H1 (cell line): ENCODE measurements at regions not wholly inside any gene's neighbourhood (a gene's known extent, or its start where the extent isn't known, plus 50 kb on each side); places are given as distances from the start of the nearest gene placed in this dataset.

Source experiments
- CTCF ChIA-PET: fragments of 300-600 bp; sonication (Branson Sonifier 250); formaldehyde crosslinking; loops from one replicate; lab custom pipeline; 2021; ENCODE audit not compliant: partially characterized antibody; lab: Charles Lee
- POLR2A ChIA-PET: fragments of 300-600 bp; sonication (Branson Sonifier 250); formaldehyde crosslinking; loops from one replicate; lab custom pipeline; 2021; ENCODE audit warnings: inconsistent platforms; ENCODE audit not compliant: partially characterized antibody; lab: Charles Lee
- DNase-seq, 2 experiments: peaks; one replicate each; pipeline versions ENCODE4 v3.0.0 to v3.0.0-alpha.2; 2010 to 2022; ENCODE audit warnings: low spot score in 2 of 2, low read depth in 1 of 2, mixed read lengths in 1 of 2
- FAIRE-seq: peaks from 2 replicates; lab custom pipeline; 2011; peaks lifted over from hg19 to GRCh38; lab: Jason Lieb, UNC
- H2AFZ ChIP-seq: 2 replicates; pipeline ENCODE4 v1.8.1; 2012; ENCODE audit warnings: low read length, inconsistent platforms
- H2AK5ac ChIP-seq: 2 replicates; pipeline ENCODE4 v1.6.1; 2013; ENCODE audit warnings: low read depth, low read length
- H2BK120ac ChIP-seq: replicated peaks from 2 replicates; pipeline ENCODE3; 2013; ENCODE audit warnings: low read depth, low read length, inconsistent platforms
- H2BK12ac ChIP-seq: 2 replicates; pipeline ENCODE4 v1.6.1; 2013; ENCODE audit warnings: low read depth, low read length
- H2BK15ac ChIP-seq: 2 replicates; pipeline ENCODE4 v1.6.1; 2013; ENCODE audit warnings: low read length
- H2BK20ac ChIP-seq: 2 replicates; pipeline ENCODE4 v1.6.1; 2013; ENCODE audit warnings: low read length
- H2BK5ac ChIP-seq: 2 replicates; pipeline ENCODE4 v1.6.1; 2013; ENCODE audit warnings: low read depth, low read length
- H3K14ac ChIP-seq: 2 replicates; pipeline ENCODE4 v1.6.1; 2013; ENCODE audit warnings: inconsistent platforms; ENCODE audit not compliant: insufficient read length
- H3K18ac ChIP-seq: 2 replicates; pipeline ENCODE4 v1.6.1; 2013; ENCODE audit warnings: low read length; ENCODE audit errors: extremely low read depth
- H3K23ac ChIP-seq: 2 replicates; pipeline ENCODE4 v1.6.1; 2013; ENCODE audit warnings: inconsistent platforms; ENCODE audit not compliant: insufficient read length
- H3K23me2 ChIP-seq: 2 replicates; pipeline ENCODE4 v1.6.1; 2013; ENCODE audit warnings: low read depth, low read length
- H3K27ac ChIP-seq: 2 replicates; pipeline ENCODE4 v1.6.1; 2011; ENCODE audit warnings: low read depth, low read length, inconsistent platforms
- H3K27me3 ChIP-seq, 4 experiments: replicated peaks in 1 of 4; 1 replicate in 1 of 4; 2 replicates in 3 of 4; pipeline versions ENCODE4 v1.6.1 to v1.8.1; 2011 to 2013; ENCODE audit warnings: low read length in 3 of 4, mild to moderate bottlenecking in 3 of 4, inconsistent platforms in 2 of 4, mixed read lengths in 2 of 4, moderate library complexity in 1 of 4; ENCODE audit not compliant: control insufficient read depth in 3 of 4, insufficient read depth in 3 of 4; ENCODE audit errors: extremely low read depth in 1 of 4
- H3K36me3 ChIP-seq, 4 experiments: 2 replicates each; pipeline versions ENCODE4 v1.6.1 to v1.8.1; 2011 to 2013; ENCODE audit warnings: mild to moderate bottlenecking in 4 of 4, low read length in 3 of 4, moderate library complexity in 2 of 4, control low read depth in 1 of 4, inconsistent platforms in 1 of 4; ENCODE audit not compliant: insufficient read depth in 4 of 4, control insufficient read depth in 2 of 4
- H3K4ac ChIP-seq: replicated peaks from 2 replicates; pipeline ENCODE3; 2013; ENCODE audit warnings: low read length, low read depth, mixed read lengths, inconsistent platforms; ENCODE audit not compliant: insufficient read length
- H3K4me1 ChIP-seq, 4 experiments: replicated peaks in 1 of 4; 1 replicate in 1 of 4; 2 replicates in 3 of 4; pipeline versions ENCODE4 v1.6.1 to v1.8.1; 2011 to 2013; ENCODE audit warnings: low read length in 3 of 4, inconsistent platforms in 2 of 4, mixed read lengths in 1 of 4; ENCODE audit not compliant: insufficient read depth in 4 of 4, control insufficient read depth in 3 of 4
- H3K4me2 ChIP-seq, 2 experiments: 2 replicates each; pipeline versions ENCODE4 v1.6.1 to v1.8.1; 2011 to 2013; ENCODE audit warnings: low read depth in 2 of 2, low read length in 2 of 2, control low read depth in 1 of 2, inconsistent platforms in 1 of 2, mild to moderate bottlenecking in 1 of 2; ENCODE audit not compliant: insufficient read depth in 1 of 2
- H3K4me3 ChIP-seq, 4 experiments: fragments of 200-600, 300-600 bp in 1 of 4; sonication (generic), shearing (Covaris generic), sonication (Bioruptor Twin) in 1 of 4; 2 replicates each; pipeline versions ENCODE4 v1.5.1 to v1.8.1; 2011 to 2016; ENCODE audit warnings: low read length in 4 of 4, low read depth in 3 of 4, control low read depth in 2 of 4, inconsistent platforms in 2 of 4, mild to moderate bottlenecking in 2 of 4, mixed read lengths in 1 of 4, moderate library complexity in 1 of 4; ENCODE audit not compliant: insufficient read depth in 2 of 4; ENCODE audit errors: extremely low read depth in 1 of 4
- H3K56ac ChIP-seq: replicated peaks from 2 replicates; pipeline ENCODE3; 2013; ENCODE audit warnings: low read depth, mild to moderate bottlenecking, mixed read lengths, low read length, inconsistent platforms; ENCODE audit not compliant: insufficient read length
- H3K79me1 ChIP-seq: 2 replicates; pipeline ENCODE4 v1.6.1; 2013; ENCODE audit warnings: low read depth, low read length, control low read depth
- H3K79me2 ChIP-seq, 2 experiments: 2 replicates each; pipeline versions ENCODE4 v1.6.1 to v1.8.1; 2012 to 2013; ENCODE audit warnings: low read length in 2 of 2, mild to moderate bottlenecking in 2 of 2, inconsistent platforms in 1 of 2; ENCODE audit not compliant: insufficient read depth in 2 of 2, control insufficient read depth in 1 of 2
- H3K9ac ChIP-seq, 4 experiments: replicated peaks in 1 of 4; 1 replicate in 1 of 4; 2 replicates in 3 of 4; pipeline versions ENCODE4 v1.6.1 to v1.8.1; 2011 to 2013; ENCODE audit warnings: low read depth in 3 of 4, low read length in 3 of 4, control low read depth in 2 of 4, mild to moderate bottlenecking in 2 of 4, moderate library complexity in 2 of 4, inconsistent platforms in 1 of 4; ENCODE audit errors: extremely low read depth in 1 of 4
- H3K9me3 ChIP-seq, 2 experiments: 2 replicates each; pipeline versions ENCODE4 v1.6.1 to v1.8.1; 2012 to 2013; ENCODE audit warnings: mild to moderate bottlenecking in 2 of 2, moderate library complexity in 2 of 2, control low read depth in 1 of 2, inconsistent platforms in 1 of 2, low read depth in 1 of 2, low read length in 1 of 2, mixed read lengths in 1 of 2; ENCODE audit not compliant: insufficient read depth in 2 of 2
- H4K20me1 ChIP-seq, 2 experiments: replicated peaks in 1 of 2; 2 replicates each; pipeline versions ENCODE3 to v1.8.1; 2011 to 2013; ENCODE audit warnings: inconsistent platforms in 2 of 2, low read length in 2 of 2, mild to moderate bottlenecking in 1 of 2; ENCODE audit not compliant: insufficient read depth in 2 of 2, control insufficient read depth in 1 of 2
- H4K5ac ChIP-seq: 2 replicates; pipeline ENCODE4 v1.6.1; 2013; ENCODE audit warnings: low read length, low read depth, mixed read lengths, inconsistent platforms; ENCODE audit not compliant: insufficient read length
- H4K8ac ChIP-seq: 2 replicates; pipeline ENCODE4 v1.8.0; 2013; ENCODE audit warnings: mild to moderate bottlenecking, moderate library complexity, low read length, inconsistent platforms; ENCODE audit not compliant: insufficient read depth; ENCODE audit errors: extremely low read depth
- H4K91ac ChIP-seq: replicated peaks from 2 replicates; pipeline ENCODE3; 2013; ENCODE audit warnings: low read length, mixed read lengths, inconsistent platforms; ENCODE audit not compliant: insufficient read length
- CBX5 ChIP-seq: fragments of 300-800, 300-1000 bp; sonication (generic); IDR thresholded peaks from 2 replicates; pipeline ENCODE4 v1.7.1; 2016; ENCODE audit warnings: antibody characterized with exemption, low read length, low read depth
- CTBP2 ChIP-seq: IDR thresholded peaks from 2 replicates; pipeline ENCODE4 v1.7.0; 2011; ENCODE audit warnings: borderline replicate concordance, mild to moderate bottlenecking, moderate library complexity, mixed read lengths, low read length; ENCODE audit not compliant: insufficient read depth, insufficient read length
- EZH2 ChIP-seq: fragments of 200-600 bp; sonication (generic); IDR thresholded peaks from 2 replicates; pipeline ENCODE4 v1.7.1; 2012; ENCODE audit warnings: low read depth, mild to moderate bottlenecking, moderate library complexity, low read length, inconsistent platforms; ENCODE audit not compliant: severe bottlenecking
- HDAC6 ChIP-seq: IDR thresholded peaks from one replicate; pipeline ENCODE4 v1.7.1; 2012; ENCODE audit warnings: low read depth, mild to moderate bottlenecking, inconsistent platforms, low read length, moderate library complexity
- KDM1A ChIP-seq: fragments of 200-600, 300-600 bp; sonication (generic); IDR thresholded peaks from 2 replicates; pipeline ENCODE4 v1.7.1; 2016; ENCODE audit warnings: mild to moderate bottlenecking, low read length, borderline replicate concordance
- MAFK ChIP-seq: IDR thresholded peaks from 2 replicates; pipeline ENCODE4 v1.6.1; 2012; ENCODE audit warnings: low read depth, mild to moderate bottlenecking, improper control_type of control experiment, low read length
- NRF1 ChIP-seq: IDR thresholded peaks from 2 replicates; pipeline ENCODE4 v1.6.1; 2011; ENCODE audit warnings: mild to moderate bottlenecking, low read depth, low read length, improper control_type of control experiment
- POLR2A ChIP-seq, 2 experiments: IDR thresholded peaks; 1 replicate in 1 of 2; 2 replicates in 1 of 2; pipeline ENCODE4 v1.6.1; 2011; ENCODE audit warnings: low read depth in 2 of 2, low read length in 2 of 2, mild to moderate bottlenecking in 2 of 2; ENCODE audit errors: control extremely low read depth in 1 of 2
- RNF2 ChIP-seq: fragments of 200-900, 300-1000 bp; sonication (generic); IDR thresholded peaks from 2 replicates; pipeline ENCODE4 v1.7.1; 2016; ENCODE audit warnings: borderline replicate concordance, low read depth, mild to moderate bottlenecking, antibody characterized with exemption, low read length; ENCODE audit not compliant: poor library complexity, severe bottlenecking; ENCODE audit errors: missing control alignments
- TEAD4 ChIP-seq: IDR thresholded peaks from 2 replicates; pipeline ENCODE4 v1.6.1; 2012; ENCODE audit warnings: low read depth, low read length, inconsistent platforms, mixed read lengths
- ZNF274 ChIP-seq: IDR thresholded peaks from 2 replicates; pipeline ENCODE4 v1.7.0; 2012; ENCODE audit warnings: low read length, borderline replicate concordance; ENCODE audit errors: extremely low read depth
- WGBS, 2 experiments: shearing (Covaris generic) in 1 of 2; methylation state at CpG; one replicate each; pipeline versions ENCODE4 v1.1.6 to v1.1.7; 2013 to 2015; ENCODE audit warnings: low lambda C conversion rate in 2 of 2, mixed read lengths in 2 of 2, inconsistent platforms in 1 of 2, low coverage in 1 of 2, missing lambda C conversion rate in 1 of 2; ENCODE audit not compliant: insufficient replicate concordance in 2 of 2, insufficient coverage in 1 of 2, insufficient read length in 1 of 2; ENCODE audit errors: extremely low coverage in 1 of 2, missing lambda C conversion rate in 1 of 2; 5-methylcytosine and 5-hydroxymethylcytosine counted together
- TF ChIP-seq, protein P1 (sequence below): IDR thresholded peaks from 2 replicates; pipeline ENCODE4 v1.6.1; 2011; ENCODE audit warnings: low read depth, mild to moderate bottlenecking, low read length; ENCODE audit not compliant: insufficient read depth

DNA sequence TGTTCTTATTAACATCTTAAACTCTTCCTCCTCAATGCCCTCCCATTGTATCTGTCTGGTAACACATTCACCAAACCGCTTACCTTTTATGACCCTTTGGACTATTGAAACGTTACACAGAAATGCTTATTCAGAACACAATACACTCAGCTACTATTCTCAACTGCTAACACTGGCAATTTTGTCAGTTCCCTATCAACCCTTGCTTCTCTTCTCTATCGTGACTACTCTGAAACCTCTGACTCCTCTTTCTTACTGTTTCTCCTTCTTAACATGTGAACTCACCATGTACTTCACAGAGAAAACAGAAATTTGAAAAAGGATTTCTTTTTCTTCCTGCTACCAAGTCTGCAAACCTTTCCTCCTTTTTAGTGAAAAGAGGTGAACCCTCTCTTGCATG lies 232.9 kb upstream of the GPR149 start:
- no peak overlapping the region for H3K56ac ChIP-seq
- no peak overlapping the region for H2BK20ac ChIP-seq
- H3K27ac ChIP-seq, result no peak overlapping the region
- H3K9ac ChIP-seq, result no peak overlapping the region
- H3K27me3 ChIP-seq, result no peaks in the 10 kb centered on the region
- H4K5ac ChIP-seq, result no peak overlapping the region
- H3K4me1 ChIP-seq, result no peaks in the 10 kb centered on the region
- H2BK5ac ChIP-seq, result no peak overlapping the region
- no peak overlapping the region for H2BK120ac ChIP-seq
- no peak overlapping the region for H3K23ac ChIP-seq
- H3K36me3 ChIP-seq, result no peaks in the 10 kb centered on the region
- TF ChIP-seq ZNF274 (no peak), POLR2A (IDR thresholded peaks at IDR 0.05; ENCODE audit: control extremely low read depth in 1 of 2, low read depth in 2 of 2, low read length in 2 of 2) (no peak), CBX5 (no peak), RNF2 (no peak), TEAD4 (no peak), EZH2 (no peak), NRF1 (no peak), KDM1A (no peak), CTBP2 (no peak), MAFK (no peak), HDAC6 (no peak)
- TF ChIP-seq, protein P1, sequence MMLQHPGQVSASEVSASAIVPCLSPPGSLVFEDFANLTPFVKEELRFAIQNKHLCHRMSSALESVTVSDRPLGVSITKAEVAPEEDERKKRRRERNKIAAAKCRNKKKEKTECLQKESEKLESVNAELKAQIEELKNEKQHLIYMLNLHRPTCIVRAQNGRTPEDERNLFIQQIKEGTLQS, result no peak
- H3K23me2 ChIP-seq, result no peaks in the 10 kb centered on the region; the same call in 1 of the 2 replicates
- H3K4ac ChIP-seq, result no peak overlapping the region
- no peak for FAIRE-seq
- no peak overlapping the region for H4K8ac ChIP-seq
- no peaks in the 10 kb centered on the region for H3K9me3 ChIP-seq
- no peaks in the 10 kb centered on the region for H3K79me2 ChIP-seq
- no peak overlapping the region for H3K18ac ChIP-seq
- H4K20me1 ChIP-seq, result no peaks in the 10 kb centered on the region
- H3K4me3 ChIP-seq, result no peak overlapping the region
- H4K91ac ChIP-seq, result no peak overlapping the region
- CTCF ChIA-PET, result no interaction called here
- H3K14ac ChIP-seq, result no peak overlapping the region
- 92% methylated on average over 3 of the region's 3 CpGs; no CpG with 5 or more reads in 1 of the 2 experiments for WGBS, 2 experiments
- no peak for DNase-seq
- H2BK15ac ChIP-seq, result no peak overlapping the region
- H2AFZ ChIP-seq, result no peak overlapping the region
- no peak overlapping the region for H3K4me2 ChIP-seq
- H3K79me1 ChIP-seq, result no peaks in the 10 kb centered on the region
- POLR2A ChIA-PET, result no interaction called here
- H2BK12ac ChIP-seq, result no peak overlapping the region
- no peak overlapping the region for H2AK5ac ChIP-seq
